HG03521 (cell line): ENCODE measurements at regions not wholly inside any gene's neighbourhood (a gene's known extent, or its start where the extent isn't known, plus 50 kb on each side); places are given as distances from the start of the nearest gene placed in this dataset.

Source experiments
- ATAC-seq: cut with Tn5 transposase; IDR thresholded peaks from one replicate; pipeline ENCODE4 v1.9.1; 2021; ENCODE audit warnings: mild to moderate bottlenecking, moderate library complexity; ENCODE audit not compliant: unreplicated experiment

DNA sequence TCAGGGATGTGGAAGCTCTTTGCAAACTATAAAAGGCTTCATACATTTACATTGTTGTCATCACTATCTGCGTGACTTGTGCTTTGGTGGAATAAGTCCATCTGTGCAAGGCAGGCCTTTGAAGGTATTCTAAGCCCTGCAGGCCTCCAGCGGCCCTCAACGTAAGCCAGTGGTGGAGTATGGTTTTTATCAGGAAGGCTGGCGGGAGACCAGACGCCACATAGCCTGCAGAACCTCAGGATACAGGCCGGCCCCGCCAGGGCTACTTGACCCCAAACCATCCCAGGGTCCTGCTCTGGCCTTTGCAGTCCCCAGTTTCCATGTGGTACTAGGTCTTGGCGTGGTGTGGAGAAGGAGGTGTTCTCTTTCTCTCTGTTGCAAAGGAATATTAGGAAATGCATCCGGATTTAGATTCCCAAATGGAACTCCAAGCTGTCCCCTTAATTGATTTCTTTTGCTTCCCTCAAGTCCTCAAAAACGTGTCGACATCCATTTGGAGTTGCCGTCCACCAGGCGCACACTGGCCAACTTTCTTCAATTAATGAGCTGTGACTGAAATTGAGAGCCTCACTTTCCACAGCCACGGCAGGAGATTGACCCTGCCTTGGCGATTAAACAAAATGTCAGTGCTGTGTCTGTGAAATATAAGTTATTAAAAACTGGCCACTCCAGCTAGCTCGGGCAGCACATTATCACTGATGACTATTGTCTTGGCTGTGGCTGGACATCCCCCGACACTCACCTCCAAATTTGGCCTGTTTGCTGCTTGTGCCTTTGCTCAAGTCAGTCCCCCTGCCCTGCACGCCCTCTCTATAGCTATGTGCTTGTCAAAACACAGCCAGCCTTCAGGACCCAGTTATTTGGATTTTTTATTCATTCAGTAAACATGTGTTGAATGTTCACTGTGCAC, 239.8 kb upstream of the TLE3 start:
- no peak for ATAC-seq

DNA sequence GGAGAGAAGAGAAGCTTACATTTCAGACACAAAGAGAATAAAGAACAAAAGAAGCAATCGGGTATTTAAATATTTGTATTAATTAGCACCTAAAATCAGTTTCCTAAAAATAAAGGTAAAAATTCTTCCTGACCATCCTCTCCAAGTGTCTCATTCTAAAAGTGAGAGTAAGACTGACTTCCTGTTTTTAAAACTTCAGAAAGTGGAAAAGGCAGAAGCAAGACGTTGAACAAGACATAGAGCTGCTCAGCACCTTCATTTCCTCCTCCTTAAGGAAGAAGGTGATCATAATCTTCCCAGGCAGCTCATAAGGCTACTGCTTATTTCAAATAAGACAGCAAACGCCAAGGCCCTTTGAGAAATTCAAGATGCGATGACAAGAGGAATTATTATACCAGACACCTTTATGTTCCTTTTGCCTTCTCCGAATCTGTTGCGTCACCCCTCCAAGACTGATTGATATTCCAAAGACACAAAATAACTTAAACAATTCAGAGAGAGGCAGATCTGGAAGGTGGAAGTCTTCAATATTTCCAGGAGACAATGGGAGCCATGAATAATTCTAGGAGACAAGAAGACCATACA, 238.8 kb upstream of the TLE3 start:
- no peak for ATAC-seq

DNA sequence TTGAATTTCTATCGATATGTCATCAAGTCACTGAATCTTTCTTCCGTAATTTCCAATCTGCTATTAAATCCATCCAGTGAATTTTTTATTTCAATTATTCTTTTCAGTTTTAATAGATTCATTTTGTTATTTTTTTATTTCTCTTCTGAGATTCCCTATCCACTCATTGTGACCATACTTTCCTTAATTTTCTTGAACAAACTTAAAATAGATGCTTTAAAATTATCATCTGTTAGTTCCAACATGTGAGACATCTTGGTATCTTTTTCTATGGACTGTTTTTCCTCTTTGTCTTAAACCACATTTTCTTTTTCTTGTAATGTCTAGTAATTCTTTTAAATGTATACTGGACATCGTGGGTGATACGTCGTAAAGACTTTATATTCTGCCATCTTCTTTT, 236.6 kb upstream of the TLE3 start:
- ATAC-seq = no peak

DNA sequence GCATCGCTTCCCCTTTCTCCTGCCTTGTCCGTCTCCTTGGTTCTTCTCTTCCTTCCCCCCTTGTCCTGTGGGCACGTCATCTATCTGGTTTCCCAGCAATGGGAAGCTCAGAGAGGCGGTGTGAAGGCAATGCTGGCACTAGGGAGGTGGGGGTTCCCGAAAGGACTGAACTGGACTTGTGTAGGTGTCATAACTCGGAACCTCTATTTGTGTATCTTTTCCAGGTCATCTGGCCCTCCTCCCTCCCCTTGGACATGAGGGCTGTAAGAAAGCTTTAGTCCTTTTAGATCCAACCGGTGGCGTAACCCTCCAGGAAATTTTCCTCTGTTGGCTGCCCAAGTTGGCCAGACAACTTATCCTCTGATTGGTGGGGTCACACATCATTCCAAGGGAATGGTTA, 231.5 kb upstream of the TLE3 start:
- ATAC-seq = no peak

DNA sequence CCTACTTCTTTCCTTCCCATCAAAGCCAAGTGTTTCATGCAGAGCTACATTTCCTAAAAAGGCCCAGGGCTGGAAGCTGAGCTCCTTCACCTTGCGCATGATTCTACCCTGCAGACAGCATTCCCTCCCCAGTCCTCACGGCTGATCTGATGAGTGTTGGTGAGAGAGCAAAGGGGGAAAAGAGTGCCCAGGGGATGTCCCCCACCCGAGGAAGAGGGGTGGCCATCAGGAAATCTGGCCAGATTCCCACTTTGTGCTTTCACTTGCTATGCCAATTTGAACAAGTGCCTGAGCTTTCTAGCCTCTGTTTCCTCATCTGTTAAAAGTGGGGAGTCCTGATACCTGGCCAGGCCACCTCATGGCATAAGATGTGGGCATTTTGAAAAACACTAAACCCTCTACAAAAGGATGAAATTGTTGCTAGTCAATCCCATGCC, 231.0 kb upstream of the TLE3 start:
- ATAC-seq = no peak

DNA sequence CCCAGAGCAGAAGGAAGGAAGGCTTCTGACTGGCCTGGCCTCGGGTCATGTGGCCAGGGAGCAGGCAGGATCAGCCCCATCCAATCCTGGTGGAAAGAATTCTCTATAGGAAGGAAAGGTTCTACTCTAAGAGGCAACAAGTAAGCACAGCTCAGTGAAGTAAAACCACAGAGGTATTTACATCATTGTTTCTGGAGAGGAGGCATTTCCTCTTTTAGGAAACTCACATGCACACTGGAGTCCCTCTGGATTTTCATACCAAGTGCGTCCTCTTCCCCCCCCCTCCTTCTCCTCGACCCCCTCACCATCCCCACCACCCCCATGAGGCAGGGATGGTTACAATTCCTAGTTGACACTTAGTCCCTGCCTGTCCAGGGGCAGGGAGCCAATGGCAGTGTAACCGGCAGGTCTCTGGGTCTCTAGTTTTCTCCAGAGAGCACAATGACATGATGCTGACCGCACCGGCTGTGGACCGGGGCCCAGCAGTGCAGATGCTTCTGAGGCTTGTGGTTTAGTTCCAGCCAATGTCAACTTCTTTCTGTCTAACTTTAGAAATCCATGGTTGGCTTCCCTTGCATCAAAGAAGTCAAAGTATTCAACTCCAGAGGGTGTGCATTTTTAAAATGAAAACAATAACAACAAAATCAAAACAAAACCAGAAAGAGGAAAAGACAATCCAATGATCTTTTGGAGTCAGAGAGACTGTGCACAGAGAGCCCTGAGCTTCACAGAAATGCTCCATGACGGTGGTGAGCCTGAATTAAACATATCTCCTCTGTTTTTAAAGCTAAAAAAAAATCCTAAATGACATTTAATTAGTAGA, 230.3 kb upstream of the TLE3 start:
- ATAC-seq = no peak

DNA sequence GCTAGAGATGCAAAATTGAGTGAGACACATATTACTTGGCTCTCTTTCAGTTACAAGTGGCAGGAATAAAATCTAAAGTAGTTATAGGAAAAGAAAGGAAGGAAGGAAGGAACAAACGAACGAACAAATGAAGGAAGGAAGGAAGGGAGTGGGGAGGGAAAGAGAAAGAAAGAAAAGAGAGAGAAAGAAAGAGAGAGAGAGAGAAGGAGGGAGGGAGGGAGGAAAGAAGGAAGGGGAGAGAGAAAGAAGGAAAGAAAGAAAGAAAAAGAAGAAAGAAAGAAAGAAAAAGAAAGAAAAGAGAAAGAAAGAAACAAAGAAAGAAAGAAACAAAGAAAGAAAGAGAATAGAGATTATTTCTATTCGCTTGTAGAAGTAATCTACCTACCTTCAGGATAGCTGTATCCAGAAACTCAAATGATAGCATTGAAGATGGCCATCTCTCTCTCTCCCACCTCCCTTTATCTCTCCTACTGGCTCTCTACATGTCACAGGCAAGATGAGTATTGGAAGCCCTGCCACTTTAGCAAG, 229.7 kb upstream of the TLE3 start:
- ATAC-seq = no peak

DNA sequence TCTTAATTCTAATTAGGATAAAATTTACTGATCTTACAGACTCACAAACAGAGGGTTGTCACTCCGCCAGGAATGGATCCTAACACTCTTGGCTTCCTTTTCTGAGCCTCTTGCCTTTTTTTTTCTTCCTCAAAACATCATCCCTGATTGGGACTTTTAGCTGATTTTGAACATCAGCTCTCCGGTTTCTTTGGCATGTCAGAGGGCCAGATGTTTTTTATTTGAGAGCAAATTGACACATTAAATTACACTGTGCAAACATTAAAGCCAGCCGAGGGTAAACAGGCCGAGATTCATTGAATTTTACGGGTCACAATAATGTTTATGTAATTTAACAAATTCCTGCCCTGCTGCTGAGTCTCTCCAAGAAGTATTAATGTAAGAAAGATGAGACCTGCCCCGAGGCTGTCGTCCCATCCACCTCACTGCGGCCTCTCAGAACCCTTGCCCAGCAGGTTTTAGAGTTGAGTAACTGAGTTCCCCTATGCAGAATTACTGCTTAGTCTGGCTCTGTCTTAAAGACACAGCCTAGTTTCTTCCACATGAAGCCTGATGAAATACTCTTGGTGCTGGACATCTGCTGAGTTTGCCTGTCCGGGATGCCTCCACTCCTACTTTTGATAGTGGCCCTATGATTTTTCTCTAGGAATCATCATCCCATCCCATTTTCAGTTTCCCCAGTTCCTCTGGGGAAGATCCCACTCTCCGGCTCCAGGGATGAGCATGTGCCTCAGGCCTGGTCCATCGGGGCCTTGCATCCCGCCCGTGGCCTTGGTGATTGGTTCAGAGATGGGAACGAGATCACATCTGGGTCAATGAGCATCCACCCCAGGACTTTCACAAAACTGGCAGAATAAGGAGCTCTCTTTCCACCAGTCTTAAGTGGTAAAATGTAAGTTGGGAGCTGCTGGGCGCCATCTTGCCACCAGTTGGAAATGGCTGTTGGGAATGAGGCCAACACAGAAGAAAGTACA, 226.6 kb upstream of the TLE3 start:
- ATAC-seq = no peak

DNA sequence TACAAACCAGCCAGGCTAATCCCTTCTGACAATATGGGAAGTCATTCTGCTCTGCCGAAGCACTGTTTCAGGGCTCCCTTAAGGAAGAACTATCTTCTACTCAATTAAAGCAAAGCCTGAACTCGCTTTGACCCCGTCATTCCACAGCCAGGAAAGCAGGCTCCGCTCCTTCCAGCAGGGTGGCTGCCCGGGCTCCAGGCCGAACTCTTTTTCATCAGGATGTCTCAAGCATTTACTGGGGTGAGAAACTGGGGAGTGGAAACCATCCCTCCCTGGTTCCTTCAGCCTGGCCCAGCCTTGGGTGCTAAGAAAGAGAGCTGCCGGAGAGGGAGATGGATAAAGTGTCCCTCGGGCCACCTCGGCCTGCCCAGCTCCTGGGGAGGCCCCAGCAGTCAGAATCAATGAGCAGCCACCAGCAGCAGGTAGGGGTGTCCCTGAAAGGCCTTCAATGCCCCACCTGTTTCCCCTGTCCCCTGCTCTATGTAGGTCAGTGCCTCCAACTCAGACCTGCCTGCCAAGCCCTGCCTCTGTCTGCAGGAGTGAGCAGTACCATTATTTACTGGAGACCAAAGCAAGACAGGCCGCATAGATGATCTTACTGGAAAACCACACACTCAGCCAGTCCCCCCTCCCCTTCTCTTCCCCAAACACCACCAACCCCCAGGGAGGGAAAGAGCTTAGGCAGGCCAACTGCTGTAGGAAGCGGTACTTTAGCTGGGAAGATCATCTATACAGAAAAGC, 225.6 kb upstream of the TLE3 start:
- no peak for ATAC-seq

DNA sequence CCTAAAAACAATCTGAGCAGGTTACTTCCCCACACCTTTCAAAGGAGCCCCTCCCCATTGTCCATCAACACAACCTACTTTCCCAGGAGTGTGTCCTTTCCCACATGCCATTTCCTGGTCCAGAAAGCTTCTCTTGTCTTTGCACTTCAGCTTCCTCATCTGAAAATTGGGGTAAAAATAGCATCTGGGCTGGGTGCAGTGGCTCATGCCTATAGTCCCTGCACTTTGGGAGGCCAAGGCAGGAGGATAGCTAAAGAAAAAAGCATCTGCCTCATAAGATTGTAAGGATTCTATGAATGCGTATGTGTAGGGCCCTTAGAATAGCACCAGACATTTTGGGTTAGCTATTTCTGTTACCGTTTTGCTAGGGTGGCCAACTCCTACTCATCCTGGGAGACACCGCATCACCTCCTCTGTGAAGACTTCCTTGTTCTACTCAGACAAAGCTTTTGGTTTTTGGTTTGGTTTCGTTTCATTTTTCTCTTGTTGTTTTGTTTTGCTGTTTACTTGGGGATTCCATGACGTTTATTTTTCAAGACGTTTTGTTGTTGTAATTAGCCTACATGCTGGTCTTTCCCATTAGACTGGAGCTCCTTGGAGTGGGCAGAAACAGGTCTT, 224.4 kb upstream of the TLE3 start:
- ATAC-seq = no peak

DNA sequence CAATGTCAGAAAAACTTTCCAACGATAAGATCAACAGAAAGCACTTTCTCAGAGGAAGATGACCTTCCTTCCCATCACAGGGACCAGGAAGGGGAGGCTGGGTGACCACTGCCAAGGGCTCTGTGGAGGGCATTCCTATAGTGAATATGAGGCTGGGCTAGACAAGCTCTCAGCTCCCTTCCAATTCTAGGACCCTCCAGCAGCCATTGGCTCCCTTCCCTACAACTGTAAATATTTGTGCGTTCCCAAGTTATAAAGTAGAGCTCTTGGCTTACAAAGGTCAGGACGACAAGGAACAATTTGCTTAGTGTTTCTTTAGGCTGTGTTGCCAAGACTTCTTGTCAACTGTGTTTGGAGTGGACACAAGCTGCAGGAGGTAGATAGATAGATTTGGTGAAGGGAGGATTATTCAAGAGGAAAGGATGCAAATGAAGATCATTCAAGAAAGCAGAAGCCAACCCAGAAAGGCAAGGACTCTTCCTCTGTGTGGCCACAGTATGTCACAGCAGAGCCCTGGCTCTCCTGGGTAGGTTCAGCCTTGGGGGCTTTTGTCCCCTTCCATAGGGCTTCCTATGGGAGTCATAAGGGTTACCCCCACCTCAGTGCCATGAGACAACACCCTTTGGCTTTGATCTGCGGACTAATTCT, 223.6 kb upstream of the TLE3 start:
- ATAC-seq = no peak

DNA sequence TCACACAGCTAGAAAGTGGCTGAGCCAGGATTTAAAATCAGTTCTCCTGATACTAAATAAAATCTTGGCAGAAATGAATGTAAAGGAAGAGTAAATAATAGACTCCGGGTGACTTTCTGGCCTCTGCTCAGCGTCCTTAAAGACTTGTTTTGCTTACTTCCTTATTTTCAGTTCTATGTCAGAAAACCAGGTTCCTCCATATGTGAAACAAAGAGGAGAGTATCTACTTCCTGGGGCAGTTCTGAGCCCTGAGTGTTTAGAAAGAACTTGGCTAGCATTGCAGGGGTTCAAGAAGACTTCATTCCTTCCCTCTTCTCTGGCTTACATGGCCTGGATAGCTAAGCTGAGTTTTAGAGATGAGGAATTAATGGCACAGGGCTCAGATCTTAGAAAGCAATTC, 222.8 kb upstream of the TLE3 start:
- ATAC-seq = no peak

DNA sequence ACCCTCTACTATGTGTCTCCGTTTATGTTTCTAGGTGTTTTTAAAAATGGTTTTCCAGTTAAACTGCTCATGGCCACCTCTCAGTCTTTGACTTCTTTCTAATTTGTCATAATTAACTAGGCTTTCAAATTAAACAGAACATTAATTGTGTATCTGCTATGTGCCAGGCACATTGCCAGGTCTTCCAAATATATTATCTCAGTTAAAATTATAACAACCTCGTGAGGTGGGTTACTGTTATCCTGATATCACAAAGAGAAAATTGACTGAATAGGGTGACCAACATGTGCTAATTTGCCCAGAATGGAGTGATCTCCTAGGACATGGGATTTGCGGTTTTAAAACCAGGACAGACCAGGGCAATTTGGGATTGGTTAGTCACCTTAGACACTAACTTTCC, 222.4 kb upstream of the TLE3 start:
- no peak for ATAC-seq

DNA sequence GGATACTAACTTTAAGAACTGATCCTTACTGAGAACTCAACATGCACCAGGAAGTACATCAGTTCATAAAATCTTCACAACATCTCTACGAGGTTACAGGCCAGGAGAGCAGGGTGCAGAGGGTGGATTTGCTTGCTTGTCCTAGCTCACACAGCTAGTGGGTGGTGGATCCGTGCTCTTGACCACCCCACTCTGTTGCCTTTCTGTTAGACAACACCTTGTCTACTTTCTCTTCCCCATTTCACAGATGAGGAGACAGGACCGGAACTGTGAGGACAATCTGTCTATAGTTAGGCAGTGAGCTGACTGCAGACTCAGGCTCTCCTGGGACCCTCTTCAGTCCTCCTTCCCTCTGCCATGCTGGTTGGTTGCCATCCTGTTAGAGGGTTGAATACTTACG, 221.7 kb upstream of the TLE3 start:
- ATAC-seq = peak; percentile 88

DNA sequence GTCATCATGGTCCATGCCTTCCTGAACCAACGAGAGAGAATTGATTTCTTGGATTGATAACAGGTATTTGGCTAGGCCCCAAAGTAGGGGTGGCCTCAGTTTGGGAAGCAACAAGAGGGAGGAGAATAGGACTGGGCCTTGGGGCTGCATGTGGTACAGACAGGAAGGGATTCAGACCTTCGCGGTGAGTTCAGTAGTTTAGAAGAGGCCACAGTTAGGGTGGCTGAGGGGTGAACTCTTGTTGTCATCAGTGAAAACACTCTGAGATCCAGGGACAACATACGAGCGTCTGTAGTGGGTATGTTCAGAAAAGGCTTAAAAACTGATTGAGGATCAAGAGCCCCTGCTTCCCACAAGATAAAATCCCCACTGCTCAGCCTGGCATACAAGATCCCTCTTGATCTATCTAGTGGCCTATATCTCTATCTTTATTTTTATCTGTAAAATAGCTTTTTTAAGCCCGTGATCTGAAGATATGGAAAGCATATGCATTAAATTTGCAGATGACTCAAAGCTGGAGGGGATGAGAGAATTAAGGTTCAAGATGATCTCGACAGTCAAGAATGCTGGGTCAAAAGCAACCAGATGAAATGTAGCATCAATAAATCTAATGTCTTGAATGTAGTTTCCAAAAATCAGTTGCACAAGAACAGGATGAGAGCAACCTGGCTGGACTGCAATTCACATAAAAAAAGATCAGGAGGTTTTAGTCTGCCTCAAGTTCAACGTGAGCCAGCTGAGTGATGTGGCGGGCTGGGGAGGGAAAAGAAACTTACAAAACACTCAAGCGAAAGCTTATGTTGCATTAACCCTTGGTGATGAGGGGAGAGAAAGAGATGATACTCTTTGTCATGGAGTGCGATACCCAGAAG, 221.1 kb upstream of the TLE3 start:
- ATAC-seq = peak; percentile 23

DNA sequence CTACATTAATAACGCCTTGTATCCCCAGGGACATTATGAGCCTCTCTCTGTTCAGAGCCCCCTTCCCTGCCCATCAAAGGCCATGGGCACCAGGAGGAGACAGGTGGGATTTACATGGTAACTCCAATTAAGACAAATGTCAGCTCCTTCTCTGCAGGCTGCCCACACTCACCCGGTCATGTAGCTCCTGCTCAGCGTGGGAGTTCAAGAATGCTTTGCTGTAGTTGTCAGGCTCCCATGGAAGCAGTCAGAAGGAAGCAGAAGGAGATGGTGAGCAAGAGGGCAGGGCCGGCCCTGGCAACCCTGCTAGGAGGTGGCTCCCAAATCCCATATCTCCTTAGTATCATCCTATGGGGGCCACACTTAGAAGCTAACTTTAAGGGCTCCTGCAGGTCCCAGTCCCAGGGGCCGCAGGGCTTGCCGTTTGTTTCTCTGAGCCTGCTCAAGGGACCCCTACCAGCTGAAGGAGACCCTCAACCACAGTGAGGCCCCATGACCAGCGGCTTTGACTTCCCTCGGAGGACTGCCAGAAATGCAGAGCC, 218.4 kb upstream of the TLE3 start:
- ATAC-seq = no peak

DNA sequence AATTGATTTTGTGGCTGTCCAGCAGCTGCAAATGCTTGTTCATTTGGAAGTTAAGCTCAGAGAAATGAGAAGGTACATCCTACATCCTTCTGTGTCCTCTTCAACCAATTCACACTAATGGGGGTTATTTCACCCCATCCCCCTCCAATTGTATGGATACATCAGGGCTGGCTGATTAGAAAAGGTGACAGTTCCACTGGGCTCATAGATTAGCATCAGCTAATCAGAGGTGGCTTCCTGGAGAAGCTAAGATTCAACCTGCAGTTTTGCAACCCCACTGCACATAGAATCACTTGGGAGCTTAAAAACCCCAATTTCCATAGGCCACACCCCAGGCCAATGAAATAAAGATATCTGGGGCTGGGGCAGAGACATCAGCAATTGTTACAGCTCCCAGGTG, 217.7 kb upstream of the TLE3 start:
- ATAC-seq = no peak
